ENCODE measurements at regions not wholly inside any gene's neighbourhood (a gene's known extent, or its start where the extent isn't known, plus 50 kb on each side); places are given as distances from the start of the nearest gene placed in this dataset.
"Not testable (repeated sequence)": the region's sequence is repeated elsewhere in the genome, so short reads cannot be mapped to it uniquely, and the experiment has no call there.

GRCh38 chr6:137286916-137287315 lies 67.7 kb upstream of the IFNGR1 start:
- no peak for TF ChIP-seq CTCF (IDR thresholded peaks at IDR 0.05)
- TF ChIP-seq POLR2A (IDR thresholded peaks at IDR 0.05): no peak
- intact Hi-C loops (cut with DNase I; ENCODE audit: low total_unique reads): no loop called here
- H3K4me3 ChIP-seq (ENCODE audit: low read depth, poor library complexity, severe bottlenecking): no peak overlapping the region
- no peak for DNase-seq (ENCODE audit: low spot score in 2 of 2)
- 82 to 83% methylated on average over 1 of the region's 1 CpG for WGBS, 2 donors

- H3K4me3 ChIP-seq (ENCODE audit: low read depth, poor library complexity, severe bottlenecking): no peak overlapping the region
- intact Hi-C loops (cut with DNase I; ENCODE audit: low total_unique reads): no loop called here
- no peak for TF ChIP-seq CTCF (IDR thresholded peaks at IDR 0.05)
- no peak for TF ChIP-seq POLR2A (IDR thresholded peaks at IDR 0.05)
- DNase-seq (ENCODE audit: low spot score in 2 of 2): no peak
- 94 to 98% methylated on average over 1 of the region's 1 CpG for WGBS, 2 donors
Measured at GRCh38 chr6:137286368-137286767, 67.2 kb upstream of the IFNGR1 start.

- TF ChIP-seq CTCF (IDR thresholded peaks at IDR 0.05): no peak
- TF ChIP-seq POLR2A (IDR thresholded peaks at IDR 0.05): no peak
- intact Hi-C loops (cut with DNase I; ENCODE audit: low total_unique reads): no loop called here
- no peak overlapping the region for H3K4me3 ChIP-seq (ENCODE audit: low read depth, poor library complexity, severe bottlenecking)
- no peak for DNase-seq (ENCODE audit: low spot score in 2 of 2)
Measured at GRCh38 chr6:137284811-137285110, 65.6 kb upstream of the IFNGR1 start.

GRCh38 chr6:137283940-137284810 lies 65.0 kb upstream of the IFNGR1 start:
- intact Hi-C loops (cut with DNase I; ENCODE audit: low total_unique reads): no loop called here

GRCh38 chr6:137283080-137283479 lies 63.9 kb upstream of the IFNGR1 start:
- intact Hi-C loops (cut with DNase I; ENCODE audit: low total_unique reads): no loop called here
- TF ChIP-seq POLR2A (IDR thresholded peaks at IDR 0.05): no peak
- no peak for TF ChIP-seq CTCF (IDR thresholded peaks at IDR 0.05)
- DNase-seq (ENCODE audit: low spot score in 2 of 2): no peak
- H3K4me3 ChIP-seq (ENCODE audit: low read depth, poor library complexity, severe bottlenecking): no peak overlapping the region
- WGBS, 2 donors: 48 to 87% methylated on average over 2 of the region's 2 CpGs

More at GRCh38 chr6:137283940-137284810, 65.0 kb upstream of the IFNGR1 start:
- H3K4me3 ChIP-seq (ENCODE audit: low read depth, poor library complexity, severe bottlenecking): no peak overlapping the region
- WGBS, 2 donors: 49 to 76% methylated on average over 9 of the region's 9 CpGs
- TF ChIP-seq CTCF (IDR thresholded peaks at IDR 0.05) (no peak), POLR2A (IDR thresholded peaks at IDR 0.05) (no peak)
- DNase-seq (ENCODE audit: low spot score in 2 of 2): no peak

GRCh38 chr6:137282254-137282653 lies 63.1 kb upstream of the IFNGR1 start:
- DNase-seq (ENCODE audit: low spot score in 2 of 2): no peak
- WGBS, 2 donors: 75 to 77% methylated on average over 8 of the region's 8 CpGs
- no peak overlapping the region for H3K4me3 ChIP-seq (ENCODE audit: low read depth, poor library complexity, severe bottlenecking)
- intact Hi-C loops (cut with DNase I; ENCODE audit: low total_unique reads): no loop called here
- TF ChIP-seq CTCF (IDR thresholded peaks at IDR 0.05) (no peak), POLR2A (IDR thresholded peaks at IDR 0.05) (no peak)

- intact Hi-C loops (cut with DNase I; ENCODE audit: low total_unique reads); H3K4me3 ChIP-seq (ENCODE audit: low read depth, poor library complexity, severe bottlenecking); DNase-seq (ENCODE audit: low spot score in 2 of 2): not testable (repeated sequence)
- WGBS, 2 donors: 87% methylated on average over 4 of the region's 4 CpGs
Measured at GRCh38 chr6:137279279-137279678, 60.1 kb upstream of the IFNGR1 start.

Measured in lower leg skin (tissue), 4 donors.